ENCODE measurements at regions not wholly inside any gene's neighbourhood (a gene's known extent, or its start where the extent isn't known, plus 50 kb on each side); places are given as distances from the start of the nearest gene placed in this dataset.
"Not testable (repeated sequence)": the region's sequence is repeated elsewhere in the genome, so short reads cannot be mapped to it uniquely, and the experiment has no call there.

GRCh38 chr4:29718136-29718535 is 1002.0 kb upstream of the PCDH7 start:
- H3K4me1 Mint-ChIP-seq = no peaks in the 10 kb centered on the region
- POLR2A ChIA-PET = no interaction called here
- no peaks in the 10 kb centered on the region for H3K27me3 Mint-ChIP-seq
- no peaks in the 10 kb centered on the region for H3K36me3 Mint-ChIP-seq (ENCODE audit: low read depth)
- no peak overlapping the region for H3K27ac Mint-ChIP-seq
- CTCF ChIA-PET = no interaction called here
- H3K9me3 Mint-ChIP-seq = peaks cover 7% of the 10 kb centered on the region
- DNase-seq = no peak
- no peak overlapping the region for H3K4me3 Mint-ChIP-seq

- Mint-ChIP-seq H3K27me3 (no peaks in the 10 kb centered on the region), H3K36me3 (ENCODE audit: low read depth) (no peaks in the 10 kb centered on the region), H3K27ac (no peak overlapping the region), H3K9me3 (peaks cover 9% of the 10 kb centered on the region), H3K4me1 (no peaks in the 10 kb centered on the region), H3K4me3 (no peak overlapping the region)
- CTCF ChIA-PET = no interaction called here
- POLR2A ChIA-PET = no interaction called here
- DNase-seq = no peak
Observed at GRCh38 chr4:29722253-29722652, 997.9 kb upstream of the PCDH7 start.

DNA sequence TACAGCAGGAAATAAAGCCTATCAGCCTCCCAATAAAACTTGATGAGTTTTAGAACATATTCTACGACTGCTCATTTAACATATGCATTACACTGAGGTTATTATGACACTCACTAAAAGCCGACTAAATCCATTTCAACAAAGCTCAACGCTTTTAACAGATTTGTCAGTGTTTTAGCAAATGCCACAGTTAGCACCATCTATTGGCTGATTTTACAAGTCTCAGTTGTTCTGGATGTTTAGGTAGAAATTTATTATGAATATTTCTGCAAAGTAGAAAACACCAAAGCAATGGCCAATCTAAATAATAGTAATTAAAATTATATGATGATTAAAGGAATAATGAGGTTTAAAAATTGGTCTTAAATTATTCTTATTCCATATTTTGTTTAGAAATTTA is 993.2 kb upstream of the PCDH7 start:
- ChIA-PET CTCF (no interaction called here), POLR2A (no interaction called here)
- no peaks in the 10 kb centered on the region for H3K4me1 Mint-ChIP-seq
- no peak overlapping the region for H3K4me3 Mint-ChIP-seq
- no peak overlapping the region for H3K27ac Mint-ChIP-seq
- no peak for DNase-seq
- H3K27me3 Mint-ChIP-seq = no peaks in the 10 kb centered on the region
- H3K9me3 Mint-ChIP-seq = peaks cover 8% of the 10 kb centered on the region
- no peaks in the 10 kb centered on the region for H3K36me3 Mint-ChIP-seq (ENCODE audit: low read depth)

- no peak for DNase-seq
- Mint-ChIP-seq H3K9me3 (peaks cover 8% of the 10 kb centered on the region), H3K4me3 (no peak overlapping the region), H3K4me1 (no peaks in the 10 kb centered on the region), H3K27ac (no peak overlapping the region), H3K36me3 (ENCODE audit: low read depth) (no peaks in the 10 kb centered on the region), H3K27me3 (no peaks in the 10 kb centered on the region)
- ChIA-PET CTCF (no interaction called here), POLR2A (no interaction called here)
Observed at GRCh38 chr4:29734343-29735213, 985.6 kb upstream of the PCDH7 start.

GRCh38 chr4:29756966-29757365 is 963.2 kb upstream of the PCDH7 start:
- no peak for DNase-seq
- no peaks in the 10 kb centered on the region for H3K4me1 Mint-ChIP-seq
- H3K4me3 Mint-ChIP-seq = no peak overlapping the region
- no peaks in the 10 kb centered on the region for H3K9me3 Mint-ChIP-seq
- POLR2A ChIA-PET = no interaction called here
- no peak overlapping the region for H3K27ac Mint-ChIP-seq
- no peaks in the 10 kb centered on the region for H3K27me3 Mint-ChIP-seq
- no peaks in the 10 kb centered on the region for H3K36me3 Mint-ChIP-seq (ENCODE audit: low read depth)
- CTCF ChIA-PET = no interaction called here

DNA sequence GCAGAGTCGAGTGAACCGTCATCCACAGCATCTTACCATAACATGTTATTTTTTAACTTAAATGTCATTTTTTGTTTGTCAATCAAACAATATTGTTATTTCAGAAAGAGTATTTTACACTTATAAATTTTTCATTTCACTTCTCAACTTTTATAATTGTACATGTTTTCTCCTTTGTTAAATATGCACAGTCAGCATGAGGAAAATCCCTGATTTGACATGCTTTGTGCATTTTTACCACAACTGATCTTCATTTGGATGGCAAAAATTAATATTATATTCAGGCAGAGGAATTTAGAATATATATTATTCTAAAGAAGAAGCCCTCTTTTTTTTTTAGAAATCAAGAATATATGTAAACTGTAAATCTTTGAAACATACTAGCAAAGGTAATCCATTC is 958.0 kb upstream of the PCDH7 start:
- POLR2A ChIA-PET = no interaction called here
- H3K27me3 Mint-ChIP-seq = no peaks in the 10 kb centered on the region
- H3K4me3 Mint-ChIP-seq = no peak overlapping the region
- DNase-seq = no peak
- H3K27ac Mint-ChIP-seq = no peak overlapping the region
- H3K36me3 Mint-ChIP-seq (ENCODE audit: low read depth) = no peaks in the 10 kb centered on the region
- H3K9me3 Mint-ChIP-seq = no peaks in the 10 kb centered on the region
- CTCF ChIA-PET = no interaction called here
- H3K4me1 Mint-ChIP-seq = no peaks in the 10 kb centered on the region

GRCh38 chr4:29770627-29771026 is 949.5 kb upstream of the PCDH7 start:
- Mint-ChIP-seq H3K4me3 (no peak overlapping the region), H3K4me1 (no peaks in the 10 kb centered on the region), H3K9me3 (peaks cover 14% of the 10 kb centered on the region), H3K36me3 (ENCODE audit: low read depth) (no peaks in the 10 kb centered on the region), H3K27me3 (no peaks in the 10 kb centered on the region), H3K27ac (no peak overlapping the region)
- ChIA-PET POLR2A (no interaction called here), CTCF (no interaction called here)
- no peak for DNase-seq

GRCh38 chr4:29788123-29788522 is 932.0 kb upstream of the PCDH7 start:
- H3K27me3 Mint-ChIP-seq; CTCF ChIA-PET; H3K36me3 Mint-ChIP-seq (ENCODE audit: low read depth); H3K27ac Mint-ChIP-seq; H3K4me3 Mint-ChIP-seq; POLR2A ChIA-PET; H3K4me1 Mint-ChIP-seq; DNase-seq: not testable (repeated sequence)
- H3K9me3 Mint-ChIP-seq = peaks cover 20% of the 10 kb centered on the region

- Mint-ChIP-seq H3K27me3 (no peaks in the 10 kb centered on the region), H3K9me3 (peaks cover 13% of the 10 kb centered on the region), H3K27ac (no peak overlapping the region), H3K4me1 (no peaks in the 10 kb centered on the region), H3K36me3 (ENCODE audit: low read depth) (no peaks in the 10 kb centered on the region), H3K4me3 (no peak overlapping the region)
- ChIA-PET POLR2A (no interaction called here), CTCF (no interaction called here)
- no peak for DNase-seq
Observed at GRCh38 chr4:29805245-29805644, 914.9 kb upstream of the PCDH7 start.

DNA sequence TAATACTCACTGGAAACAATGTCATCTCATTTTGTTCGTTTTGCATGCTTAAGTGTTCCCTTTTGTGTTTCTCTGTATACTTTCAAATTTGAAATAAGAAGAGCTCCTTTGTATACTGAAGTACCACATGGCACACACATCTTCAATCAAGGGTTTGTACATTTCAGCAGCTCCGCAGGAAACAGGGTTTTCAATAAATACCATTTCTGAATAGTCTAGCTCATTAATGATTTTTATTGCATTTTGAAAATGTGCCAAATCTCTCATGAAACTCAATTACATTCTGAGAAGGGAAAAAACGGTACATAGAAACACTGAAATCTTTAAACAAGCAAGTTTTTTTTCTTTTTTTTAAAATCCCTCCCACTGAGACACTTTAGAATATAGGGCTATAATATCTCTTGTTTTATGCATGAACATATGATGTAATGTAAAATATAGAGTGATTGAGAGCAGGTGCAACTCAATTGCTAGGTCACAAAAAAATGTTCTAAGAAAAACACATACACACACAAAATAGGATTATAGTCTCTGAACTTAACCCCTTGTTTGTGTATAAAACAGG is 914.2 kb upstream of the PCDH7 start:
- Mint-ChIP-seq H3K4me3 (no peak overlapping the region), H3K27ac (no peak overlapping the region), H3K36me3 (ENCODE audit: low read depth) (no peaks in the 10 kb centered on the region), H3K4me1 (no peaks in the 10 kb centered on the region), H3K27me3 (no peaks in the 10 kb centered on the region), H3K9me3 (peaks cover 18% of the 10 kb centered on the region)
- ChIA-PET POLR2A (no interaction called here), CTCF (no interaction called here)
- no peak for DNase-seq

GRCh38 chr4:29817961-29818360 is 902.2 kb upstream of the PCDH7 start:
- H3K4me1 Mint-ChIP-seq = no peaks in the 10 kb centered on the region
- DNase-seq = no peak
- H3K4me3 Mint-ChIP-seq = no peak overlapping the region
- H3K27me3 Mint-ChIP-seq = no peaks in the 10 kb centered on the region
- peaks cover 8% of the 10 kb centered on the region for H3K9me3 Mint-ChIP-seq
- POLR2A ChIA-PET = no interaction called here
- H3K36me3 Mint-ChIP-seq (ENCODE audit: low read depth) = no peaks in the 10 kb centered on the region
- no peak overlapping the region for H3K27ac Mint-ChIP-seq
- CTCF ChIA-PET = no interaction called here

- POLR2A ChIA-PET = no interaction called here
Observed at GRCh38 chr4:29829067-29829466, 891.1 kb upstream of the PCDH7 start.

GRCh38 chr4:29852537-29852936 is 867.6 kb upstream of the PCDH7 start:
- no peaks in the 10 kb centered on the region for H3K4me1 Mint-ChIP-seq
- CTCF ChIA-PET = no interaction called here
- no peak overlapping the region for H3K4me3 Mint-ChIP-seq
- POLR2A ChIA-PET = no interaction called here
- H3K36me3 Mint-ChIP-seq (ENCODE audit: low read depth) = no peaks in the 10 kb centered on the region
- H3K9me3 Mint-ChIP-seq = peaks cover 12% of the 10 kb centered on the region
- no peak overlapping the region for H3K27ac Mint-ChIP-seq
- DNase-seq = no peak
- no peaks in the 10 kb centered on the region for H3K27me3 Mint-ChIP-seq

More at GRCh38 chr4:29829067-29829466, 891.1 kb upstream of the PCDH7 start:
- Mint-ChIP-seq H3K27me3 (no peaks in the 10 kb centered on the region), H3K4me1 (no peaks in the 10 kb centered on the region), H3K36me3 (ENCODE audit: low read depth) (no peaks in the 10 kb centered on the region), H3K4me3 (no peak overlapping the region), H3K27ac (no peak overlapping the region), H3K9me3 (peaks cover 5% of the 10 kb centered on the region)
- DNase-seq = no peak
- CTCF ChIA-PET = no interaction called here

DNA sequence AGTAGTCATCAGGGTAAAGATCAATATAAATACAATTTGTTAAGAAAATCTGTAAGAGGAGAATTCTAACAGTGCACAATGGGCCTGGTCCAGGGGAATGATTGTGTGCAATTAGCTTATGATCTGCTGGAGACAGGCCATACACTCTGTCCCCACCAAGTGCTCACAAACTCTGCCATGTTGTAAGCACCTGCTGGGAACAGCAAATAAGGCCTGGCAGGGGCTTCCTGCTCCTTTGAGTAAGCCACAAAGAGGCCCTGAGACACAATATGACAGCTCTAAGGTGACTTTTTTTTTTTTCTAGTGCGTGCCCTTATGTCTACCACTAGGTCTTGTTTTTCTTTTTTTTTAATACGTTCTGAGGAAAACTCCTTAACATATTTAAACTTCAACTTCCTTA is 866.3 kb upstream of the PCDH7 start:
- Mint-ChIP-seq H3K4me3 (no peak overlapping the region), H3K4me1 (no peaks in the 10 kb centered on the region), H3K9me3 (peaks cover 17% of the 10 kb centered on the region), H3K27ac (no peak overlapping the region), H3K36me3 (ENCODE audit: low read depth) (no peaks in the 10 kb centered on the region), H3K27me3 (no peaks in the 10 kb centered on the region)
- no peak for DNase-seq
- ChIA-PET POLR2A (no interaction called here), CTCF (no interaction called here)
